GM21737 (cell line): ENCODE measurements at regions not wholly inside any gene's neighbourhood (a gene's known extent, or its start where the extent isn't known, plus 50 kb on each side); places are given as distances from the start of the nearest gene placed in this dataset.

Source experiments
- ATAC-seq: cut with Tn5 transposase; IDR thresholded peaks from one replicate; pipeline ENCODE4 v1.9.1; 2021; ENCODE audit warnings: mild to moderate bottlenecking, moderate library complexity; ENCODE audit not compliant: unreplicated experiment

DNA sequence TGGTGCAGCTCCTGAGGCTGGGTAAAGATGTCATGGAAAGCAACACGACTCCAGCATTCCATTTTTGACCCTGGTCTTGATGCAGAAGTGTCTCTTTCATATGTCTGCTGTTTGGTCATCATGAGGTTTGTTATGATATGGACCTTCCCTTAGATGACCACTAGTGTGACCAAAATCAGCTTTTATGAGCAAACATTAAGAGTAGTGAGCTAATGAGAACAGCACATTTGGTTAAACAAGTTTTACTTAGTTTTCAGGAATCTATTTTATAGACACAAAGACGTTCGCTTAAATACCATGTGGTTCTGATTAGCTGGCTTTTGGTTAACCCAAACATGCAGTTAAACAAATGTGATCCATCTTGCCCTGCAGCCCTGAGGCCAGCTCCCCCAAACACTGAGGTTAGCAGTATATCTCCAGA is 56.7 kb upstream of the ACTBL2 start:
- ATAC-seq, result no peak

DNA sequence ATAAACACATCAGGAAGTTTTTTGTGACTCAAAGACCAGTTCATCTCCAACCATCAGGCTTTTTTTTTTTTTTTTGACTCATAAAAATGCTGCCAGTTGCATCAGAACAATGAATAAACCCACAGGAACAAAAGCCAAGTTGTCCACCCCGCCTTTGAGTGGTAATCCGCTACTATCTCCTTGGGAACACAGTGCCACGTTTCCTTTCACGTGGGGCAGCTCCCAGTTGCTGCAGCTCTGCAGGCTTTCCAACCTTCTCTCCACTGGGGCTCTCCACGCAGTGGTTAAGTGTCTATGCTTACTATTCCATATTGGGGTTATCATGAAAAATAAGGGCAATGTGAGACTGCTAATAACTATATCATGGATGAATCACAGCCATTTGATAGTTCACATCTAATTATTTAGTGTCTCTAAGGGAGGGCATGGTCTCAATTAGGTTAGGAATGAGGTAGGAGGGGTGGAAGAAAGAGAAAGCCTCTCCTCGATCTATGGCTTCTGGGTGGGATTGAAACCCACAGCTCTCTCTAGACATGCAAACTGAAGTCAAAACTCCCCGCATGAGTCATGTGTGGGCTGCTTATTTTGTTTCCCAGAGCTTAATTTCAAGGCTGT is 55.8 kb upstream of the ACTBL2 start:
- ATAC-seq, result no peak

GRCh38 chr5:57537811-57538210 is 55.2 kb upstream of the ACTBL2 start:
- no peak for ATAC-seq

GRCh38 chr5:57532513-57533497 is 50.2 kb upstream of the ACTBL2 start:
- no peak for ATAC-seq
